ENCODE measurements at regions not wholly inside any gene's neighbourhood (a gene's known extent, or its start where the extent isn't known, plus 50 kb on each side); places are given as distances from the start of the nearest gene placed in this dataset.
"Not testable (repeated sequence)": the region's sequence is repeated elsewhere in the genome, so short reads cannot be mapped to it uniquely, and the experiment has no call there.

DNA sequence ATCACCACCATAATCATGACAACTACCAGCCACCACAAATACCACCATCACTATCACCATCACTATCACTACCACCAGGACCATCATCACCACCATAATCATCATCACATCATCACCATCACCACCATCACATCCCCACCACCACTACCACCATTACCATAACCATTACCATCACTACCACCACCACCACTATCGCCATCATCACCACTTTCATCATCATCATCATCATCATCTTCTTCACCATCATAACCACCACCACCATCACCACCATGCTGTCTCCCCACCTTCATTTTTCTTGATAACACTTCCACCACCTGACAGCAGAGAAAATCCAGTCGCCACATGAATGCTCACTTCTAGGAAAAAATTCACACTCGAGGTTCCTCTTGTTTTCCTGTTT, 253.6 kb downstream of the ANKRD60 start:
- no peaks in the 10 kb centered on the region for H3K27me3 ChIP-seq (ENCODE audit: insufficient read depth, poor library complexity, severe bottlenecking)
- no peak overlapping the region for H3K27ac ChIP-seq (replicated peaks)
- no peak overlapping the region for H3K4me3 ChIP-seq (replicated peaks; ENCODE audit: insufficient read depth, low read length)
- DNase-seq (ENCODE audit: low read depth in 1 of 2, low spot score in 1 of 2), result no peak
- no peak for TF ChIP-seq GABPA (IDR thresholded peaks at IDR 0.05; ENCODE audit: low read depth)
- TF ChIP-seq, protein P1, sequence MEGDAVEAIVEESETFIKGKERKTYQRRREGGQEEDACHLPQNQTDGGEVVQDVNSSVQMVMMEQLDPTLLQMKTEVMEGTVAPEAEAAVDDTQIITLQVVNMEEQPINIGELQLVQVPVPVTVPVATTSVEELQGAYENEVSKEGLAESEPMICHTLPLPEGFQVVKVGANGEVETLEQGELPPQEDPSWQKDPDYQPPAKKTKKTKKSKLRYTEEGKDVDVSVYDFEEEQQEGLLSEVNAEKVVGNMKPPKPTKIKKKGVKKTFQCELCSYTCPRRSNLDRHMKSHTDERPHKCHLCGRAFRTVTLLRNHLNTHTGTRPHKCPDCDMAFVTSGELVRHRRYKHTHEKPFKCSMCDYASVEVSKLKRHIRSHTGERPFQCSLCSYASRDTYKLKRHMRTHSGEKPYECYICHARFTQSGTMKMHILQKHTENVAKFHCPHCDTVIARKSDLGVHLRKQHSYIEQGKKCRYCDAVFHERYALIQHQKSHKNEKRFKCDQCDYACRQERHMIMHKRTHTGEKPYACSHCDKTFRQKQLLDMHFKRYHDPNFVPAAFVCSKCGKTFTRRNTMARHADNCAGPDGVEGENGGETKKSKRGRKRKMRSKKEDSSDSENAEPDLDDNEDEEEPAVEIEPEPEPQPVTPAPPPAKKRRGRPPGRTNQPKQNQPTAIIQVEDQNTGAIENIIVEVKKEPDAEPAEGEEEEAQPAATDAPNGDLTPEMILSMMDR (IDR thresholded peaks at IDR 0.05; ENCODE audit: insufficient read depth, low read length), result no peak
- no peak for TF ChIP-seq POLR2AphosphoS5 (IDR thresholded peaks at IDR 0.05; ENCODE audit: low read depth)
- TF ChIP-seq, protein P2, sequence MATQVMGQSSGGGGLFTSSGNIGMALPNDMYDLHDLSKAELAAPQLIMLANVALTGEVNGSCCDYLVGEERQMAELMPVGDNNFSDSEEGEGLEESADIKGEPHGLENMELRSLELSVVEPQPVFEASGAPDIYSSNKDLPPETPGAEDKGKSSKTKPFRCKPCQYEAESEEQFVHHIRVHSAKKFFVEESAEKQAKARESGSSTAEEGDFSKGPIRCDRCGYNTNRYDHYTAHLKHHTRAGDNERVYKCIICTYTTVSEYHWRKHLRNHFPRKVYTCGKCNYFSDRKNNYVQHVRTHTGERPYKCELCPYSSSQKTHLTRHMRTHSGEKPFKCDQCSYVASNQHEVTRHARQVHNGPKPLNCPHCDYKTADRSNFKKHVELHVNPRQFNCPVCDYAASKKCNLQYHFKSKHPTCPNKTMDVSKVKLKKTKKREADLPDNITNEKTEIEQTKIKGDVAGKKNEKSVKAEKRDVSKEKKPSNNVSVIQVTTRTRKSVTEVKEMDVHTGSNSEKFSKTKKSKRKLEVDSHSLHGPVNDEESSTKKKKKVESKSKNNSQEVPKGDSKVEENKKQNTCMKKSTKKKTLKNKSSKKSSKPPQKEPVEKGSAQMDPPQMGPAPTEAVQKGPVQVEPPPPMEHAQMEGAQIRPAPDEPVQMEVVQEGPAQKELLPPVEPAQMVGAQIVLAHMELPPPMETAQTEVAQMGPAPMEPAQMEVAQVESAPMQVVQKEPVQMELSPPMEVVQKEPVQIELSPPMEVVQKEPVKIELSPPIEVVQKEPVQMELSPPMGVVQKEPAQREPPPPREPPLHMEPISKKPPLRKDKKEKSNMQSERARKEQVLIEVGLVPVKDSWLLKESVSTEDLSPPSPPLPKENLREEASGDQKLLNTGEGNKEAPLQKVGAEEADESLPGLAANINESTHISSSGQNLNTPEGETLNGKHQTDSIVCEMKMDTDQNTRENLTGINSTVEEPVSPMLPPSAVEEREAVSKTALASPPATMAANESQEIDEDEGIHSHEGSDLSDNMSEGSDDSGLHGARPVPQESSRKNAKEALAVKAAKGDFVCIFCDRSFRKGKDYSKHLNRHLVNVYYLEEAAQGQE (IDR thresholded peaks at IDR 0.05; ENCODE audit: insufficient replicate concordance, low read depth), result no peak
- no peak for TF ChIP-seq SPI1 (IDR thresholded peaks at IDR 0.05; ENCODE audit: borderline replicate concordance, low read depth)

GRCh38 chr20:57973886-57974285, 254.6 kb downstream of the ANKRD60 start:
- TF ChIP-seq, protein P2 (IDR thresholded peaks at IDR 0.05; ENCODE audit: insufficient replicate concordance, low read depth), result no peak
- TF ChIP-seq, protein P1 (IDR thresholded peaks at IDR 0.05; ENCODE audit: insufficient read depth, low read length), result no peak
- TF ChIP-seq SPI1 (IDR thresholded peaks at IDR 0.05; ENCODE audit: borderline replicate concordance, low read depth) (no peak), GABPA (IDR thresholded peaks at IDR 0.05; ENCODE audit: low read depth) (no peak), POLR2AphosphoS5 (IDR thresholded peaks at IDR 0.05; ENCODE audit: low read depth) (no peak)
- Histone ChIP-seq H3K27ac (replicated peaks) (no peak overlapping the region), H3K27me3 (ENCODE audit: insufficient read depth, poor library complexity, severe bottlenecking) (no peaks in the 10 kb centered on the region), H3K4me3 (replicated peaks; ENCODE audit: insufficient read depth, low read length) (no peak overlapping the region)
- no peak for DNase-seq (ENCODE audit: low read depth in 1 of 2, low spot score in 1 of 2)

- H3K27me3 ChIP-seq (ENCODE audit: insufficient read depth, poor library complexity, severe bottlenecking); H3K4me3 ChIP-seq (replicated peaks; ENCODE audit: insufficient read depth, low read length); DNase-seq (ENCODE audit: low read depth in 1 of 2, low spot score in 1 of 2); H3K27ac ChIP-seq (replicated peaks): not testable (repeated sequence)
These were observed 256.9 kb downstream of the ANKRD60 start for GRCh38 chr20:57971583-57971982.

- DNase-seq (ENCODE audit: low read depth in 1 of 2, low spot score in 1 of 2), result no peak
- Histone ChIP-seq H3K27me3 (ENCODE audit: insufficient read depth, poor library complexity, severe bottlenecking) (no peaks in the 10 kb centered on the region), H3K27ac (replicated peaks) (no peak overlapping the region), H3K4me3 (replicated peaks; ENCODE audit: insufficient read depth, low read length) (no peak overlapping the region)
- TF ChIP-seq POLR2AphosphoS5 (IDR thresholded peaks at IDR 0.05; ENCODE audit: low read depth), result no peak
- TF ChIP-seq, protein P1 (IDR thresholded peaks at IDR 0.05; ENCODE audit: insufficient read depth, low read length), result no peak
- no peak for TF ChIP-seq SPI1 (IDR thresholded peaks at IDR 0.05; ENCODE audit: borderline replicate concordance, low read depth)
- TF ChIP-seq, protein P2 (IDR thresholded peaks at IDR 0.05; ENCODE audit: insufficient replicate concordance, low read depth), result no peak
- no peak for TF ChIP-seq GABPA (IDR thresholded peaks at IDR 0.05; ENCODE audit: low read depth)
These were observed 257.6 kb downstream of the ANKRD60 start for GRCh38 chr20:57970856-57971255.
